SH-SY5Y (cell line): ENCODE measurements at regions not wholly inside any gene's neighbourhood (a gene's known extent, or its start where the extent isn't known, plus 50 kb on each side); places are given as distances from the start of the nearest gene placed in this dataset.

Experiments
- GATA2 ChIP-seq: IDR thresholded peaks from 2 replicates; pipeline ENCODE4 v1.6.1; 2011; ENCODE audit warnings: mild to moderate bottlenecking, low read depth, low read length
- GATA3 ChIP-seq: IDR thresholded peaks from 2 replicates; pipeline ENCODE4 v1.6.1; 2011; ENCODE audit warnings: low read depth, mild to moderate bottlenecking, low read length, moderate library complexity

GRCh38 chr4:19540859-19541540 lies 710.7 kb upstream of the SLIT2 start:
- no peak for TF ChIP-seq GATA3
- TF ChIP-seq GATA2: no peak

- TF ChIP-seq GATA2: no peak
- TF ChIP-seq GATA3: no peak
Measured at GRCh38 chr4:19539201-19539600, 712.5 kb upstream of the SLIT2 start.

DNA sequence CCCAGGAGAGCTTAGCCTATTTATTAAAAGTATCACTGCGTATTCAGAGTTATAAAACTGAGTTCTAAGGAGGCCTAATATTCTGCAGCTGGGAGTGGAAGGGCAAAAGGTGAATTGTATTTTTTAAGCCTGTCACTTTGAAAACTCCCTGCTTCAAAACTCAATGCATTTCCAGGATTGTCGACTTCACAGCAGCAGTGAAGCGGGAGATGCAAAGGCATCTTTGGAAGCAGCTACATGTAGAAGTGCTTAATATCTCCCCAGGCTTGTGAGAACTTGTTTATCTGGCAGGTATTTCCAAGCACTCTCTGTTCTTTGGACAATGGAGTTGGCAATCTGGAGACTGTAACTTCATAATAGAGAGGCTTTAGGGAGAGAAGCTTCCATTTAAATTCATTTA lies 717.5 kb upstream of the SLIT2 start:
- no peak for TF ChIP-seq GATA2
- TF ChIP-seq GATA3: no peak

DNA sequence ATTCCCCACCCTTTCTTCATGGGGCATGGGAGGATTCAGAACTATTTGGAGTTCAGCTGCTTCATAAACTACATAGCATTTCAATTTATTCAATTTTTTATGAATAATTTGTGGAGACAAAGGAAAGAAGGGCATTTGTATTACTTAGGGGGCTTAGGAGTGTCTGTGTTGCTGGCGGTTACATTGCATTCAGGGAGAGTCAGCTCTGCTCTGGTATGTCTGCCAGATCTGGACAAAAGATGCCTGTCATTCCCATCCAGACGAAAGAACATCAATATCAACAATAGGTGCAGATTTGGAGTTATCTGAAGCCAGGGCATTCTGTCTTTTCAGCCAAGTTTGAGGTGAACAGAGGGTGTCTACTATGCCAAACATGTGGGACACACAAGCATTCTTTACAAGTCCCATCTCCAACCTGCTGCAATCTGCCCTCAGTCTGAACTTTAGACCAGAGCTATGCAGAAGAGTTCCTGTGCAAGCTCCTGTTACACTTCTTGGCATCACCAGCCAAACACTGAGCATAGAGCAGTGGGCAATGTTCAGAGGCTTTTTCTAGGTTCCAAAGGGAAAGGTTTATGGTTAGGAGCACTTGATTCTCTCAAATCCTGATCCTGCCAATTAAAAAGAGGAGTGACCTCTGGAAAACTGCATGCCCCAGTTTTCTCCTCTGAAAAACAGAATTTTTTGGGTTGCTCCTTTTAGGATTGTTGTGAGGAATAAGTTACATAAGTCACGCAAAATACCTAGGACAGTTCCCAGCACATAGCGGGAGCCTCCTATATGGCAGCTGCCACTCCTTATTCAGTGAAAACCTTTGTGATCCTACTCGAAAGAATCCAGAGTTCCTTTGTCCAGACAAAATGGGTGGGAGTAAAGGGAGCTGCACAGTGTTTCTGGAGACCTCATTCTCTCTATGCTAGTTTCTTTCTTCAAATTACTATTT lies 719.5 kb upstream of the SLIT2 start:
- TF ChIP-seq GATA2: no peak

DNA sequence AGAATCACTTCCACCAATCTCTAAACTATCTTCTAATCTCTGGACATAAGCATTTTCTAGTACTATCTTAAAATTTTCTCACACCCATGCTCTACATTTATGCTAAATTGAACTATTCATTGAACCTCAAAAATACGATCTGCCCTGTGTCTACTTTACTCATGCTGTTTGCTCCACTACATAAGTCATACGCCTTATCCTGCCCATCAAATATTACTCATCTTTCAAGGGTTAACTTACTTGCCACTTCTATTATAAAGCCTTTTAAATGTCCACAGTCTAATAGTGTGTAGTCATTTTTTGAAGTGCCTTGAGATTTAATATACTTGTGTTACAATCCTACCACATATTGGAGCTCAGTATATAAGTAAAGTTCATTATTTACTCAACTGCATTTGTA lies 727.7 kb upstream of the SLIT2 start:
- TF ChIP-seq GATA3 (no peak), GATA2 (no peak)

DNA sequence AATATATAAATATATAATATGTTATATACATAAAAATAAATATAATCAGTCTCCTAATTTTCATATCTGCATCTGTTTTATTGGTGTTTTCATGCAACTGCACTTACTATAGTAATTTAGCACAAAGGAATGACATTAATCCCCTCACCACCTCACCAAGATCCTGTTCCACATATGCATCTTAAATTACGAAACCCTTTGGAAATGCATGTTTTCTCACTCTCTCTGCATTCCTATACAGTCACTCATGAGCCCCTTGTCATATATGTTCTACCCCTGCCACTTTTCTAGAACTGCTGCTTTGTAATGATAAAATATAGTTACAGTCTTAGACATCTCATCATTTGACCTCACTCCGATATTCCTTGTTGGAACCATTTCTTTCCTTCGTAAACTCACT lies 728.7 kb upstream of the SLIT2 start:
- TF ChIP-seq GATA2 (no peak), GATA3 (no peak)

- TF ChIP-seq GATA2 (no peak), GATA3 (no peak)
Measured at GRCh38 chr4:19520939-19521520, 730.7 kb upstream of the SLIT2 start.

- TF ChIP-seq GATA2: no peak
- no peak for TF ChIP-seq GATA3
Measured at GRCh38 chr4:19514276-19515070, 737.2 kb upstream of the SLIT2 start.

GRCh38 chr4:19512086-19512485 lies 739.6 kb upstream of the SLIT2 start:
- no peak for TF ChIP-seq GATA2
- TF ChIP-seq GATA3: no peak

DNA sequence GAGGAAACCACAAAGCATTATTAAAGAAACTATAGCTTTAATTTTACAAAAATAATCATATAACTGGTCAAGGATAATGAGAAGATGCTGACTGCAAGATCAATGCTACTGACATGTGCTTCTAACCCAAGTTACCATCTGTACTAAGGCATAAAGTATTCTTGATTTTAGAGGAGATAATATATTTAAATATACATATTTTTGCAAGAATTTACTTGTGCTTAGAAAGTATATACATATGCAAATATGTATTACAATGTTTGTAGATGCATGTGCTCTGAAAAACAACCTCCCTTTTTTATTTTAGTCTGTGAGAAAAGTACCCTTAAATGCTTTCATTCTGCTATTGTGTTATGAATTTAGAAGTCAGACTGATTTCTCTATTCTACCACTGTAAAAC lies 740.7 kb upstream of the SLIT2 start:
- TF ChIP-seq GATA3 (no peak), GATA2 (no peak)

DNA sequence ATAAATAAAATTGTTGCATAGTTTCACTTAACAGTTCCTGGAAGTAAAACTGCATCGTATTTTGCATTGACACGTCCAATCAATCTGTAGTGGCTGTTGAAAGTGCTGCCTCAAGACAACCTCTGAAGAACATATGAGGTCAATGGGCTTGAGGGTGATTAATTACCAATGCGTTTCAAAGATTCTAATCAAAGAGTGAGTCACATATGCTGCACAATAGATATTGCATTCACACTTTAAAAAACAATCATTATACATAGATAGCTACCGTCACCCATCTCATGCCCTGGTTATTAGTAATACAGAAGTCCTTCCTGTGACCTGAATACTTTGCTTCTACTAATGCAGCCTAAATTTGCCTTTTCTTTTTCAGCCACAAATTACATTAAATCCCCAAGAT lies 743.3 kb upstream of the SLIT2 start:
- TF ChIP-seq GATA3 (no peak), GATA2 (no peak)

- TF ChIP-seq GATA2 (no peak), GATA3 (no peak)
Measured at GRCh38 chr4:19497705-19498104, 754.0 kb upstream of the SLIT2 start.

DNA sequence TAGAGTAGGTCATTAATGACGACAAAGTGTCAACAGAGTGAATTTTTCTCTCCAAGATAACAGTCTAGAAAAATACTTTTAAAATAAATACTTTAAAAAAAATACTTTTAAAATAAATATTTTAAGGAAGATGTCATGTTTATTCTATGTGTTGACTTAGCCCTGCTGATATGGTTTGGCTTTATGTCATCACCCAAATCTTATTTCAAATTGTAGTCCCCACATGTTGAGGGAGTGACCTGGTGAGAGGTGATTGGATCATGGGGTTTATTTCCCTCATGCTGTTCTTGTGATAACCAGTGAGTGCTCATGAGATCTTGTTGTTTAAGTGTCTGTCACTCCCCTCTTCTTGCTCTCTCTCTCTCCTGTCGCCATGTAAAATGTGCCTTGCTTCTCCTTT lies 754.9 kb upstream of the SLIT2 start:
- no peak for TF ChIP-seq GATA3
- no peak for TF ChIP-seq GATA2

DNA sequence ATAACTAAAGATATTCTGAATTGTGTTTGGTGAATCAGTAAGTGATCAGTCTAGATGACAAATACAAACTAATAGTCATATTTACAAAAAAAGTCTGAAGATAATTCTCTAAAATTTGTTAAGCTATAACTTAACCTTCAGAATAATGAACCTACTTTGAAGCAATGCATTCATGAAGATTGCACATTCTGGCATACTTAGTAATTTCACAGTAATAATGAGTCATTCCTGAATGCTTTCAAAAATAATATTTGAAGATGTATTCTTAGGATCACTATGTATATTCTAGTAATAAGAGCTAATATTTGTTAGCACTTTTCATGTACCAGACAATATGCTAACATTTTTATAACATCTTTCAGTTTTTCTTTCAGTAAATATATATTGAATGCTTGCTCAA lies 756.7 kb upstream of the SLIT2 start:
- TF ChIP-seq GATA3: no peak
- TF ChIP-seq GATA2: no peak

DNA sequence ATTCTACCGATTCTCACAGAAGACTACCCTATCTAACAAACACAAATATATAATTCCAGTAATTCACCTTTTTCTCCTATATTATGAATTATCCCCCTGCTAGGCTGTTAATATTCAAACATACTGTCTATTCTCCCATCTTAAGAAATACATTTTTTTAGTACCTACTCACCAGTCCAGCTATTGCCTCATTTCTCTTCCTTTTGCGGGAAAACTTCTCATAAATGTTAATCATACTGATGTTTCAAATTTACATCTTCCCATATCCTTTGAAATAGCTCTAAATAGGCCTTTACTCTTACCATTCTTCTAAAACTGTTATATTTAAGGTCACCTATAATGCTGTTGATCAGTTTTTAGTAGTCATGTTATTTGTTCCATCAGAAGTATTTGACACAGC lies 759.1 kb upstream of the SLIT2 start:
- TF ChIP-seq GATA2 (no peak), GATA3 (no peak)
